ENCODE measurements at regions not wholly inside any gene's neighbourhood (a gene's known extent, or its start where the extent isn't known, plus 50 kb on each side); places are given as distances from the start of the nearest gene placed in this dataset.
"Not testable (repeated sequence)": the region's sequence is repeated elsewhere in the genome, so short reads cannot be mapped to it uniquely, and the experiment has no call there.

- no peak for FAIRE-seq
Observed at GRCh38 chr12:90585640-90586304, 369.2 kb downstream of the CCER1 start.

- FAIRE-seq: no peak
Observed at GRCh38 chr12:90576707-90577106, 378.3 kb downstream of the CCER1 start.

- no peak for FAIRE-seq
Observed at GRCh38 chr12:90575995-90576394, 379.0 kb downstream of the CCER1 start.

- FAIRE-seq: no peak
Observed at GRCh38 chr12:90574676-90575075, 380.3 kb downstream of the CCER1 start.

- no peak for FAIRE-seq
Observed at GRCh38 chr12:90572778-90573177, 382.2 kb downstream of the CCER1 start.

GRCh38 chr12:90569685-90570084 is 385.3 kb downstream of the CCER1 start:
- FAIRE-seq: no peak

GRCh38 chr12:90562671-90563070 is 392.3 kb downstream of the CCER1 start:
- no peak for FAIRE-seq

GRCh38 chr12:90548595-90548994 is 406.4 kb downstream of the CCER1 start:
- FAIRE-seq: no peak

- no peak for FAIRE-seq
Observed at GRCh38 chr12:90546511-90546910, 408.5 kb downstream of the CCER1 start.

GRCh38 chr12:90543841-90544240 is 411.1 kb downstream of the CCER1 start:
- no peak for FAIRE-seq

GRCh38 chr12:90543374-90543773 is 411.6 kb downstream of the CCER1 start:
- no peak for FAIRE-seq

GRCh38 chr12:90542852-90543251 is 412.1 kb downstream of the CCER1 start:
- FAIRE-seq: not testable (repeated sequence)

- FAIRE-seq: not testable (repeated sequence)
Observed at GRCh38 chr12:90533828-90534227, 421.1 kb downstream of the CCER1 start.

- FAIRE-seq: no peak
Observed at GRCh38 chr12:90520002-90520734, 434.8 kb downstream of the CCER1 start.

GRCh38 chr12:90519285-90519684 is 435.7 kb downstream of the CCER1 start:
- FAIRE-seq: no peak

GRCh38 chr12:90515199-90516175 is 439.5 kb downstream of the CCER1 start:
- FAIRE-seq: no peak

- FAIRE-seq: no peak
Observed at GRCh38 chr12:90514325-90514724, 440.7 kb downstream of the CCER1 start.

- no peak for FAIRE-seq
Observed at GRCh38 chr12:90512518-90512917, 442.5 kb downstream of the CCER1 start.

GRCh38 chr12:90510948-90511347 is 444.0 kb downstream of the CCER1 start:
- no peak for FAIRE-seq

GRCh38 chr12:90504806-90505205 is 450.2 kb downstream of the CCER1 start:
- no peak for FAIRE-seq

GRCh38 chr12:90502070-90502469 is 452.9 kb downstream of the CCER1 start:
- no peak for FAIRE-seq

- peak; percentile 5 for FAIRE-seq
Observed at GRCh38 chr12:90501412-90501811, 453.6 kb downstream of the CCER1 start.

GRCh38 chr12:90499795-90500194 is 455.2 kb downstream of the CCER1 start:
- no peak for FAIRE-seq
